ENCODE measurements at regions not wholly inside any gene's neighbourhood (a gene's known extent, or its start where the extent isn't known, plus 50 kb on each side); places are given as distances from the start of the nearest gene placed in this dataset.

DNA sequence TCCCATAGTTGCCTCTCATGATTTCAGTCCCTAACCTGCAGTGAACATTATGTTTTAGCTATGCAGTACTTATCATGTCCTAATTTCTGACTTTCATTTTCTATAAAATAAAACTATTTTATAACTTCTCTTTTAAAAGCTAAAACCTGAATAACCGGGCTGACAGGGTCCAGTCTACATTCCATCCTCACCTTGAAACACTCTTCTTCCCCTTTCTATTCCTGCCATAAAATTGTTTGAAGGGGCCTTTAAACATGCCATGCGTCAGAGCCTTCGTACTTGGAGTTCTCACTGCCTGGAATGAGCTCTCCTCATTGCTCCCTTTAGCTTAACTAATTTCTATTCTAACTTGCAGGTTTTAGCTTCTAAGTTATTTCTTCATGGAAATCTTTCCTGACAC lies 143.0 kb upstream of the PRLR start:
- Histone ChIP-seq H3K4me2 (ENCODE audit: insufficient read depth, low read length) (no peak overlapping the region), H4K20me1 (replicated peaks; ENCODE audit: control insufficient read depth, insufficient read depth, low read length) (no peaks in the 10 kb centered on the region), H3K9me3 (replicated peaks; ENCODE audit: control insufficient read depth, insufficient read depth, low read depth, low read length) (no peaks in the 10 kb centered on the region; the same call in none of the 2 replicates), H3K4me3 (no peak overlapping the region), H3K27ac (ENCODE audit: extremely low read depth, low read depth, low read length) (no peak overlapping the region), H3K9me1 (ENCODE audit: control insufficient read depth, insufficient read depth, low read length) (no peaks in the 10 kb centered on the region), H3K79me2 (ENCODE audit: control insufficient read depth, insufficient read depth, low read length) (no peaks in the 10 kb centered on the region), H2AFZ (ENCODE audit: low read depth, low read length) (no peak overlapping the region), H3K9ac (ENCODE audit: insufficient read depth in 1 of 2, low read depth in 2 of 2, low read length in 2 of 2) (no peak overlapping the region), H3K27me3 (ENCODE audit: control insufficient read depth in 2 of 2, insufficient read depth in 2 of 2, low read length in 2 of 2) (no peaks in the 10 kb centered on the region), H3K36me3 (ENCODE audit: control insufficient read depth, insufficient read depth, low read length) (no peaks in the 10 kb centered on the region), H3K4me1 (replicated peaks in 1 of 2; ENCODE audit: control insufficient read depth in 2 of 2, insufficient read depth in 2 of 2, low read length in 2 of 2) (no peaks in the 10 kb centered on the region)
- FAIRE-seq (no peak), ATAC-seq (no peak), DNase-seq (ENCODE audit: extremely low read depth in 1 of 4, low spot score in 3 of 4) (no peak)
- CTCF ChIA-PET (ENCODE audit: low intra/inter-chr PET ratio): no interaction called here
- no peak for TF ChIP-seq TEAD2 (tag; IDR thresholded peaks at IDR 0.05)
- no peak for TF ChIP-seq XRCC4 (IDR thresholded peaks at IDR 0.05; ENCODE audit: extremely low read depth, insufficient read depth, insufficient read length)
- TF ChIP-seq NFXL1 (CRISPR knock-in tag; IDR thresholded peaks at IDR 0.05): no peak
- TF ChIP-seq KLF10 (CRISPR knock-in tag; IDR thresholded peaks at IDR 0.05): no peak
- no peak for TF ChIP-seq TCFL5 (CRISPR knock-in tag; conservative IDR thresholded peaks at IDR 0.05)
- TF ChIP-seq ARNT (IDR thresholded peaks at IDR 0.05): no peak
- TF ChIP-seq MTA1 (IDR thresholded peaks at IDR 0.05; ENCODE audit: borderline replicate concordance): no peak
- no peak for TF ChIP-seq ETV5 (CRISPR knock-in tag; IDR thresholded peaks at IDR 0.05; ENCODE audit: low read depth)
- TF ChIP-seq STAT5B (CRISPR knock-in tag; IDR thresholded peaks at IDR 0.05): no peak
- TF ChIP-seq ZNF224 (CRISPR knock-in tag; IDR thresholded peaks at IDR 0.05): no peak
- TF ChIP-seq HMG20B (CRISPR knock-in tag; IDR thresholded peaks at IDR 0.05): no peak
- TF ChIP-seq ZC3H4 (CRISPR knock-in tag; IDR thresholded peaks at IDR 0.05; ENCODE audit: borderline replicate concordance): no peak
- TF ChIP-seq LARP7 (IDR thresholded peaks at IDR 0.05): no peak
- POLR2A ChIA-PET: no interaction called here
- 0% methylated on average over 3 of the region's 3 CpGs for WGBS (ENCODE audit: insufficient coverage, low coverage, missing lambda C conversion rate)
- intact Hi-C loops (cut with micrococcal nuclease): no loop called here
- in situ Hi-C loops (cut with MboI): no loop called here
- BruUV-seq (replicated peaks): no TSS peak
